IMR-90 (cell line): ENCODE measurements at regions not wholly inside any gene's neighbourhood (a gene's known extent, or its start where the extent isn't known, plus 50 kb on each side); places are given as distances from the start of the nearest gene placed in this dataset.

ENCODE experiments used
- CHD1 ChIP-seq: IDR thresholded peaks from 2 replicates; pipeline ENCODE4 v1.6.1; 2012; ENCODE audit warnings: low read depth, low read length, improper control_type of control experiment
- POLR2A ChIP-seq: IDR thresholded peaks from 2 replicates; pipeline ENCODE4 v1.6.1; 2012; ENCODE audit warnings: mild to moderate bottlenecking, low read depth, low read length
- RAD21 ChIP-seq: IDR thresholded peaks from 2 replicates; pipeline ENCODE4 v1.6.1; 2012; ENCODE audit warnings: low read length, improper control_type of control experiment
- RFX5 ChIP-seq: IDR thresholded peaks from 2 replicates; pipeline ENCODE4 v1.8.0; 2012; ENCODE audit warnings: low read depth, mild to moderate bottlenecking, low read length, moderate library complexity
- TF ChIP-seq, protein P1 (sequence below): conservative IDR thresholded peaks from 2 replicates; pipeline ENCODE4 v1.5.1; 2012; ENCODE audit warnings: mild to moderate bottlenecking, low read depth, low read length, improper control_type of control experiment

DNA sequence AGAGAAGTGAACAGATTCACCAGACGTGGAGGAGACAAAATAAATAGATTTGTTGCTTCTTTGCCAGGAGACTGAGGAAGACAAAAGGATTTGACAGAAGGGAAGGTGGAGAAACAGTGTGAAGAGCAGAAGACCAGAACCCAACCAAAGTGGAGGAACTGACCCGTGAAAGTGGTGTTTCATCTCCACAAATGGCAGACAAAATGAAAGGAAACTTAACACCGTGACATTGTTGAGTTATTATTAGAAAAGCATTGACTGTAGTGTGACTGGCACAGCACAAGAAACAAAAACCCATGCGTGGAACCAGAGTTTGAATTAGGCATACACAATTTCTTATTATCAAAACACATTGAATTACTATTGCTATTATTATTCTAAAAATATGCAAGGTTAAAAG lies 518.1 kb downstream of the TMEM121 start:
- TF ChIP-seq, protein P1, sequence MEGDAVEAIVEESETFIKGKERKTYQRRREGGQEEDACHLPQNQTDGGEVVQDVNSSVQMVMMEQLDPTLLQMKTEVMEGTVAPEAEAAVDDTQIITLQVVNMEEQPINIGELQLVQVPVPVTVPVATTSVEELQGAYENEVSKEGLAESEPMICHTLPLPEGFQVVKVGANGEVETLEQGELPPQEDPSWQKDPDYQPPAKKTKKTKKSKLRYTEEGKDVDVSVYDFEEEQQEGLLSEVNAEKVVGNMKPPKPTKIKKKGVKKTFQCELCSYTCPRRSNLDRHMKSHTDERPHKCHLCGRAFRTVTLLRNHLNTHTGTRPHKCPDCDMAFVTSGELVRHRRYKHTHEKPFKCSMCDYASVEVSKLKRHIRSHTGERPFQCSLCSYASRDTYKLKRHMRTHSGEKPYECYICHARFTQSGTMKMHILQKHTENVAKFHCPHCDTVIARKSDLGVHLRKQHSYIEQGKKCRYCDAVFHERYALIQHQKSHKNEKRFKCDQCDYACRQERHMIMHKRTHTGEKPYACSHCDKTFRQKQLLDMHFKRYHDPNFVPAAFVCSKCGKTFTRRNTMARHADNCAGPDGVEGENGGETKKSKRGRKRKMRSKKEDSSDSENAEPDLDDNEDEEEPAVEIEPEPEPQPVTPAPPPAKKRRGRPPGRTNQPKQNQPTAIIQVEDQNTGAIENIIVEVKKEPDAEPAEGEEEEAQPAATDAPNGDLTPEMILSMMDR = no peak
- TF ChIP-seq POLR2A (no peak), CHD1 (no peak), RFX5 (no peak), RAD21 (no peak)
